Astrocyte (in vitro differentiated cells and primary cell): ENCODE measurements at regions not wholly inside any gene's neighbourhood (a gene's known extent, or its start where the extent isn't known, plus 50 kb on each side); places are given as distances from the start of the nearest gene placed in this dataset.

Experiments used
- DNase-seq: peaks from one replicate; pipeline ENCODE4 v3.0.0-alpha.2; 2010; ENCODE audit warnings: low read depth
- FAIRE-seq: peaks from 2 replicates; lab custom pipeline; 2011; peaks lifted over from hg19 to GRCh38; lab: Jason Lieb, UNC
- H2AFZ ChIP-seq: 2 replicates; pipeline ENCODE4 v1.6.0; 2012; ENCODE audit warnings: low read depth, low read length, inconsistent platforms
- H3K27ac ChIP-seq: 2 replicates; pipeline ENCODE4 v1.5.1; 2011; ENCODE audit warnings: low read depth, low read length, inconsistent platforms
- H3K27me3 ChIP-seq: 2 replicates; pipeline ENCODE4 v1.6.0; 2011; ENCODE audit warnings: low read length, inconsistent platforms; ENCODE audit not compliant: insufficient read depth
- H3K36me3 ChIP-seq: 2 replicates; pipeline ENCODE4 v1.5.1; 2011; ENCODE audit warnings: low read length, inconsistent platforms; ENCODE audit not compliant: insufficient read depth
- H3K4me1 ChIP-seq: 2 replicates; pipeline ENCODE4 v1.5.1; 2011; ENCODE audit warnings: low read length, inconsistent platforms; ENCODE audit not compliant: insufficient read depth
- H3K4me2 ChIP-seq: 2 replicates; pipeline ENCODE4 v1.6.0; 2012; ENCODE audit warnings: low read length, inconsistent platforms
- H3K4me3 ChIP-seq: 2 replicates; pipeline ENCODE4 v1.5.1; 2011; ENCODE audit warnings: low read depth, mild to moderate bottlenecking, low read length, inconsistent platforms; ENCODE audit not compliant: insufficient read depth
- H3K79me2 ChIP-seq: 2 replicates; pipeline ENCODE4 v1.6.0; 2012; ENCODE audit warnings: mild to moderate bottlenecking, low read length, inconsistent platforms; ENCODE audit not compliant: insufficient read depth
- H3K9ac ChIP-seq: 2 replicates; pipeline ENCODE4 v1.6.0; 2012; ENCODE audit warnings: mild to moderate bottlenecking, low read length, inconsistent platforms
- H3K9me3 ChIP-seq: 2 replicates; pipeline ENCODE4 v1.5.1; 2012; ENCODE audit warnings: low read depth, mild to moderate bottlenecking, low read length, inconsistent platforms; ENCODE audit not compliant: insufficient read depth
- H4K20me1 ChIP-seq: 2 replicates; pipeline ENCODE4 v1.6.0; 2012; ENCODE audit warnings: low read length, inconsistent platforms; ENCODE audit not compliant: insufficient read depth
- H3K27ac Mint-ChIP-seq: one replicate; pipeline ENCODE4 v1.8.0; 2021; ENCODE audit warnings: mild to moderate bottlenecking, mixed read lengths; ENCODE audit not compliant: unreplicated experiment
- H3K27me3 Mint-ChIP-seq: one replicate; pipeline ENCODE4 v1.8.0; 2021; ENCODE audit warnings: low read depth, mixed read lengths; ENCODE audit not compliant: unreplicated experiment
- H3K36me3 Mint-ChIP-seq: one replicate; pipeline ENCODE4 v1.8.0; 2021; ENCODE audit warnings: low read depth, mixed read lengths; ENCODE audit not compliant: unreplicated experiment
- H3K4me1 Mint-ChIP-seq: one replicate; pipeline ENCODE4 v1.8.0; 2021; ENCODE audit warnings: low read depth, mixed read lengths; ENCODE audit not compliant: unreplicated experiment
- H3K4me3 Mint-ChIP-seq: one replicate; pipeline ENCODE4 v1.8.0; 2021; ENCODE audit warnings: mild to moderate bottlenecking, moderate library complexity, mixed read lengths; ENCODE audit not compliant: unreplicated experiment
- H3K9me3 Mint-ChIP-seq: one replicate; pipeline ENCODE4 v1.8.0; 2021; ENCODE audit warnings: mild to moderate bottlenecking, mixed read lengths; ENCODE audit not compliant: unreplicated experiment
- EZH2 ChIP-seq: IDR thresholded peaks from 2 replicates; pipeline ENCODE4 v1.6.1; 2012; ENCODE audit warnings: mild to moderate bottlenecking, low read length, inconsistent platforms; ENCODE audit not compliant: insufficient read depth
- TF ChIP-seq, protein P1 (sequence below): IDR thresholded peaks from 2 replicates; pipeline ENCODE4 v1.5.1; 2011; ENCODE audit warnings: low read depth, mild to moderate bottlenecking, inconsistent platforms, low read length, moderate library complexity; ENCODE audit not compliant: insufficient read depth

DNA sequence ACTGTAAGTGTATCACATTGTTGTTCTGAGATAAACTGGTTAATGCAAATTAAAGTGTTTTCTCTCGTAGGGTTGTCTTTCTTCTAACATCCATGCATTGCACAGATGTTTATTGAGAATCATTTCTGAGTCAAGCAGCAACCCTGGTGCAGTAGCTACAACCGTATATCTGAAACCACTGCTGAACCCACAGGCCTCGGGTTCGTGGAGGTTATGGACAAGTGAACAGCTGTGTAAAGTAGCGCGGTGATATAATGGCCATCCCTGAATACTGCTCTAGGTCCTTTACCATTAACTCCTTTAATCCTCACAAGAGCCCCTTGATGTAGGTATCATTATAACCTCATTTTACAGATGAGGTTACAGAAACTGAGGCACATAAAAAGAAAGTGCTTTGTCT is 486.1 kb upstream of the TMEM132C start:
- Mint-ChIP-seq H3K4me1 (no peaks in the 10 kb centered on the region), H3K36me3 (no peaks in the 10 kb centered on the region), H3K27me3 (no peaks in the 10 kb centered on the region), H3K4me3 (no peak overlapping the region), H3K27ac (no peak overlapping the region), H3K9me3 (peaks cover 6% of the 10 kb centered on the region)
- H2AFZ ChIP-seq, result no peak overlapping the region
- no peaks in the 10 kb centered on the region for H3K9me3 ChIP-seq
- H3K36me3 ChIP-seq, result no peaks in the 10 kb centered on the region
- FAIRE-seq (no peak), DNase-seq (no peak)
- H3K4me1 ChIP-seq, result peaks cover 7% of the 10 kb centered on the region
- H3K4me3 ChIP-seq, result no peak overlapping the region
- no peak overlapping the region for H3K9ac ChIP-seq
- no peaks in the 10 kb centered on the region for H3K27me3 ChIP-seq
- no peak for TF ChIP-seq EZH2
- TF ChIP-seq, protein P1, sequence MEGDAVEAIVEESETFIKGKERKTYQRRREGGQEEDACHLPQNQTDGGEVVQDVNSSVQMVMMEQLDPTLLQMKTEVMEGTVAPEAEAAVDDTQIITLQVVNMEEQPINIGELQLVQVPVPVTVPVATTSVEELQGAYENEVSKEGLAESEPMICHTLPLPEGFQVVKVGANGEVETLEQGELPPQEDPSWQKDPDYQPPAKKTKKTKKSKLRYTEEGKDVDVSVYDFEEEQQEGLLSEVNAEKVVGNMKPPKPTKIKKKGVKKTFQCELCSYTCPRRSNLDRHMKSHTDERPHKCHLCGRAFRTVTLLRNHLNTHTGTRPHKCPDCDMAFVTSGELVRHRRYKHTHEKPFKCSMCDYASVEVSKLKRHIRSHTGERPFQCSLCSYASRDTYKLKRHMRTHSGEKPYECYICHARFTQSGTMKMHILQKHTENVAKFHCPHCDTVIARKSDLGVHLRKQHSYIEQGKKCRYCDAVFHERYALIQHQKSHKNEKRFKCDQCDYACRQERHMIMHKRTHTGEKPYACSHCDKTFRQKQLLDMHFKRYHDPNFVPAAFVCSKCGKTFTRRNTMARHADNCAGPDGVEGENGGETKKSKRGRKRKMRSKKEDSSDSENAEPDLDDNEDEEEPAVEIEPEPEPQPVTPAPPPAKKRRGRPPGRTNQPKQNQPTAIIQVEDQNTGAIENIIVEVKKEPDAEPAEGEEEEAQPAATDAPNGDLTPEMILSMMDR, result no peak
- no peaks in the 10 kb centered on the region for H3K79me2 ChIP-seq
- H3K4me2 ChIP-seq, result no peak overlapping the region
- no peak overlapping the region for H3K27ac ChIP-seq
- no peaks in the 10 kb centered on the region for H4K20me1 ChIP-seq

DNA sequence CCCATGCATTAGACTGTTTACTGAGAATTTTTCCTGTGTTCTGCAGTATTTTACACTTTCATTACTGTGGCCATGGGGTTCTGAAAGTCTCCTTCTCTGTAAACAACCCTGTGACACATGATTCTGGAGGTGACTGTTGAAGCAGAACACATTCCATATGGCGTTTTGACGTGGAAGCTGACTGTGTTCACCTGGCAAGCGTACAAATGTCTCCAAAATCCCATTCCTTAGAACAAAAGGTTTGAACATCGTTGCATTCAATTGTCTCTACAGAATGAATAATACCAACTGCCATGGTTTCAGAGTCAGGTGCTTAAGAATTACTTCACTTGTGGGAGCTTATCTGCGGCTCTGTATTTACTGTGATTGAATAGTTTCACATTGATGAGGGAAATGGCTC is 485.6 kb upstream of the TMEM132C start:
- H3K27me3 Mint-ChIP-seq, result no peaks in the 10 kb centered on the region
- TF ChIP-seq, protein P1, result no peak
- TF ChIP-seq EZH2, result no peak
- Histone ChIP-seq H4K20me1 (no peaks in the 10 kb centered on the region), H3K79me2 (no peaks in the 10 kb centered on the region), H3K9ac (no peak overlapping the region), H3K27ac (no peak overlapping the region), H3K27me3 (no peaks in the 10 kb centered on the region), H3K4me1 (peaks cover 10% of the 10 kb centered on the region), H3K4me3 (no peak overlapping the region), H3K4me2 (no peak overlapping the region), H3K9me3 (no peaks in the 10 kb centered on the region), H2AFZ (no peak overlapping the region), H3K36me3 (no peaks in the 10 kb centered on the region)
- no peak overlapping the region for H3K4me3 Mint-ChIP-seq
- no peaks in the 10 kb centered on the region for H3K4me1 Mint-ChIP-seq
- no peaks in the 10 kb centered on the region for H3K36me3 Mint-ChIP-seq
- no peak overlapping the region for H3K27ac Mint-ChIP-seq
- peaks cover 6% of the 10 kb centered on the region for H3K9me3 Mint-ChIP-seq
- DNase-seq (no peak), FAIRE-seq (no peak)

DNA sequence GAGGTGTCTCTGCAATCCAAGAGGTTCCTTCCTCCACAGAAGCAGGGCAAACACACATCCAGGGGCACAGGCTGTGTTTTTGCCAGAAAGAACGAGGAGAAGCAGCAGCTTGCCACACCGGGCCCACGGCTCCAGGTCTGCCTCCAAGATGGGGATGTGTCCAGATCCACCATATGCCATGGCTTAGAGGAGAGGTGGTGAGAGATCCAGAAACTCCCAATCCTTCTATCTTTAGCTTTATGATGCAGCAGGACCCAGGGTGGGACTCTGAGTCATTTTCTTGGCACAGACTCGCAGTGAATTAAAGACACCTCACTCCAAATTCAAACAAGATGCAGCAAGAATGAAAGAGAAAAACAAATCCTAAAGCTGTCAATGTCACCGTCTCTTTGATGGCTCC is 481.4 kb upstream of the TMEM132C start:
- TF ChIP-seq EZH2, result no peak
- TF ChIP-seq, protein P1, result no peak
- no peaks in the 10 kb centered on the region for H3K79me2 ChIP-seq
- H3K27ac ChIP-seq, result peak overlapping the region; percentile 52
- Mint-ChIP-seq H3K27me3 (no peaks in the 10 kb centered on the region), H3K9me3 (peaks cover 10% of the 10 kb centered on the region), H3K36me3 (no peaks in the 10 kb centered on the region), H3K4me1 (no peaks in the 10 kb centered on the region), H3K27ac (no peak overlapping the region), H3K4me3 (no peak overlapping the region)
- H3K36me3 ChIP-seq, result no peaks in the 10 kb centered on the region
- no peaks in the 10 kb centered on the region for H4K20me1 ChIP-seq
- DNase-seq, result peak; percentile 72
- H3K4me3 ChIP-seq, result no peak overlapping the region
- peak overlapping the region; percentile 23 for H2AFZ ChIP-seq
- peaks cover 10% of the 10 kb centered on the region for H3K4me1 ChIP-seq
- H3K9me3 ChIP-seq, result no peaks in the 10 kb centered on the region
- peak; percentile 64 for FAIRE-seq
- peak overlapping the region; percentile 75 for H3K4me2 ChIP-seq
- H3K27me3 ChIP-seq, result no peaks in the 10 kb centered on the region
- peak overlapping the region; percentile 56 for H3K9ac ChIP-seq
